Osteoblast (primary cell): ENCODE measurements at regions not wholly inside any gene's neighbourhood (a gene's known extent, or its start where the extent isn't known, plus 50 kb on each side); places are given as distances from the start of the nearest gene placed in this dataset.

Experiments
- DNase-seq: peaks from one replicate; pipeline ENCODE4 v3.0.0; 2011; ENCODE audit warnings: low spot score, mixed read lengths; ENCODE audit not compliant: insufficient read length; ENCODE audit errors: missing footprints
- H2AFZ ChIP-seq: 2 replicates; pipeline ENCODE4 v1.6.0; 2011; ENCODE audit warnings: mild to moderate bottlenecking, low read length
- H3K27ac ChIP-seq: 2 replicates; pipeline ENCODE4 v1.5.1; 2011; ENCODE audit warnings: mild to moderate bottlenecking, low read depth, low read length, moderate library complexity
- H3K27me3 ChIP-seq: 2 replicates; pipeline ENCODE4 v1.6.0; 2012; ENCODE audit warnings: mild to moderate bottlenecking, control low read depth, inconsistent platforms, low read length, moderate library complexity; ENCODE audit not compliant: insufficient read depth
- H3K36me3 ChIP-seq: 2 replicates; pipeline ENCODE4 v1.5.1; 2011; ENCODE audit warnings: mild to moderate bottlenecking, low read length, control low read depth, moderate library complexity; ENCODE audit not compliant: insufficient read depth
- H3K4me1 ChIP-seq: 2 replicates; pipeline ENCODE4 v1.5.1; 2011; ENCODE audit warnings: mild to moderate bottlenecking, low read length, control low read depth, moderate library complexity; ENCODE audit not compliant: insufficient read depth
- H3K4me2 ChIP-seq: 2 replicates; pipeline ENCODE4 v1.6.0; 2011; ENCODE audit warnings: mild to moderate bottlenecking, low read length; ENCODE audit not compliant: insufficient read depth
- H3K4me3 ChIP-seq: fragments of 200-600 bp; sonication (generic); 3 replicates; pipeline ENCODE4 v1.5.1; 2012; ENCODE audit warnings: mild to moderate bottlenecking, low read length, inconsistent platforms; ENCODE audit not compliant: insufficient read depth
- H3K79me2 ChIP-seq: 2 replicates; pipeline ENCODE4 v1.6.0; 2012; ENCODE audit warnings: mild to moderate bottlenecking, low read length, control low read depth, inconsistent platforms; ENCODE audit not compliant: insufficient read depth
- H3K9me3 ChIP-seq: 2 replicates; pipeline ENCODE4 v1.5.1; 2011; ENCODE audit warnings: low read depth, low read length, control low read depth
- H4K20me1 ChIP-seq: 2 replicates; pipeline ENCODE4 v1.6.0; 2012; ENCODE audit warnings: mild to moderate bottlenecking, low read length, control low read depth; ENCODE audit not compliant: insufficient read depth
- TF ChIP-seq, protein P1 (sequence below): IDR thresholded peaks from 2 replicates; pipeline ENCODE4 v1.5.1; 2011; ENCODE audit warnings: mild to moderate bottlenecking, low read depth, low read length, moderate library complexity; ENCODE audit errors: extremely low read depth

DNA sequence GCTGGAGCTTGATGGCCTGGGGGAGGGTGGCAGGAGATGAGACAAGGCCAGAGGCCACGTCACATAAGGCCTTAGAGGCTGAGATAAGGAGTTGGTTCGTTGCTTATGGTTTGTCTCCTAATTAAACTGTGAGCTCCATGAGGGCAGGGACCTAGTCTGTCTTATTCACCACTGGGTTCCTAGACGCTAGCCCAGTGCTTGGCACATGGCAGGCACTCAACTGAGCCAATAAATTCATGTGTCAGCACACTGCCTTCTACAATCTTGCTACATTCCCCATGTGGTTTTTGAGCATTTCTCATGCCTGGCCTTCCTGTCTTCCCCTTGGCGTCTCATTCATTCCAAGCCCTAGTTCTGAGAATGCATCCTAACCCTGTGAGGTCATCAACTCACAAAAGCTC lies 92.5 kb upstream of the MED13L start:
- Histone ChIP-seq H3K9me3 (peaks cover 4% of the 10 kb centered on the region), H4K20me1 (no peaks in the 10 kb centered on the region), H3K4me3 (no peak overlapping the region), H3K36me3 (no peaks in the 10 kb centered on the region), H3K4me1 (peaks cover 18% of the 10 kb centered on the region), H2AFZ (no peak overlapping the region), H3K79me2 (no peaks in the 10 kb centered on the region), H3K4me2 (no peak overlapping the region), H3K27me3 (no peaks in the 10 kb centered on the region), H3K27ac (peak overlapping the region; percentile 82)
- TF ChIP-seq, protein P1, sequence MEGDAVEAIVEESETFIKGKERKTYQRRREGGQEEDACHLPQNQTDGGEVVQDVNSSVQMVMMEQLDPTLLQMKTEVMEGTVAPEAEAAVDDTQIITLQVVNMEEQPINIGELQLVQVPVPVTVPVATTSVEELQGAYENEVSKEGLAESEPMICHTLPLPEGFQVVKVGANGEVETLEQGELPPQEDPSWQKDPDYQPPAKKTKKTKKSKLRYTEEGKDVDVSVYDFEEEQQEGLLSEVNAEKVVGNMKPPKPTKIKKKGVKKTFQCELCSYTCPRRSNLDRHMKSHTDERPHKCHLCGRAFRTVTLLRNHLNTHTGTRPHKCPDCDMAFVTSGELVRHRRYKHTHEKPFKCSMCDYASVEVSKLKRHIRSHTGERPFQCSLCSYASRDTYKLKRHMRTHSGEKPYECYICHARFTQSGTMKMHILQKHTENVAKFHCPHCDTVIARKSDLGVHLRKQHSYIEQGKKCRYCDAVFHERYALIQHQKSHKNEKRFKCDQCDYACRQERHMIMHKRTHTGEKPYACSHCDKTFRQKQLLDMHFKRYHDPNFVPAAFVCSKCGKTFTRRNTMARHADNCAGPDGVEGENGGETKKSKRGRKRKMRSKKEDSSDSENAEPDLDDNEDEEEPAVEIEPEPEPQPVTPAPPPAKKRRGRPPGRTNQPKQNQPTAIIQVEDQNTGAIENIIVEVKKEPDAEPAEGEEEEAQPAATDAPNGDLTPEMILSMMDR = no peak
- DNase-seq = peak; percentile 91

DNA sequence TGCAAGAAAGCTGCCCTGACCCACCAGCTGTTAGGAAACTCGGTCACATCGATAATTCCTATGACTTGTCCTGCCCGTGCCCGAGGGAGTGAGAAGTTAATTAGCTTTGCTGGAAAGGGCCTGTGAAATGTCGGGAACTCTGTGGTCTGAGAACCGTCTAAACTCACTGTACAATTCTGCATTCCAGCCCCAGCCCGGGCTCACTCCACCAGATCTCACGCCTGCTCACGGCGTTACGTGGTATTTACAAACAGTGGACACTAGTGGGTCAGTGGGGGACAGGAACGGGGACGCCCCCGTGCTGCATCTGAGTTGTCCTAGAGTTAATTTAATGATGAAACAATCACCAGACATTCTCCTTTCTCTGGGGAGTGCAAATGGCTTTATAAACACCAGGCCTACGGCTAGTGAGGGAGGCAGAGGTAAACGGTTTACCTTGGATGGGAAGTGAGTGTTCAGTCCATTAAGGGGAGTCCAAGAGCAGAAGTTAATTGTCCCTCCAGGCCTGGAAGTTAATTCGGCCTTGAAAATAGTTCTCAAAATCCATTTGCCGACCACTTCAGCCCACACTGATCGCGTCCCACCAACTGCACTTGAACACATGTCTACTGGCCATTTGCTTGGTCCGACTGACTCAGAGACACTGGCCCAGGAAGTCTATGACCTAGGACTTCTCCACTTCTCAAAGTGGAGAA lies 93.5 kb upstream of the MED13L start:
- Histone ChIP-seq H2AFZ (peak overlapping the region; percentile 75), H3K4me3 (no peak overlapping the region), H3K4me2 (no peak overlapping the region), H3K27ac (peak overlapping the region; percentile 82), H3K9me3 (peaks cover 4% of the 10 kb centered on the region), H3K4me1 (peaks cover 18% of the 10 kb centered on the region), H3K27me3 (no peaks in the 10 kb centered on the region), H3K36me3 (no peaks in the 10 kb centered on the region), H4K20me1 (no peaks in the 10 kb centered on the region), H3K79me2 (no peaks in the 10 kb centered on the region)
- no peak for DNase-seq
- TF ChIP-seq, protein P1 = no peak

DNA sequence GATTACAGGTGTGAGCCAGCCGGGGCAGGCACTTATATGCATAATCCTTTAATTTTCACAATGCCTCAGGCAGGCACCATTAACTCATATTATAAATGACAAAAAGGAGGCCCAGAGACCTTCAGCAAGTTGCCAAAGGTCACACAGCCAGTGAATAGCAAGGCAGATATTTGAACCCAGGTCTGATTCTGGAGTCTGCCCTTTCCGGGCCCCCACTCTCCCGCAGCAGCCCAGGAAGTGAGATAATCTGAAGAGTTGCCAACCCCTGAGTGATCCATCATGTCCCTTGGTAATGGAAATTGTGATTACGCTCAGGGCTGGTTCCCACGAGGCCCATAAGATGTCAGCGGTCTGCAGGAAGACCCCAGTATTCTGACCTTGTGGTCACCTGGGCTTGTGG lies 95.3 kb upstream of the MED13L start:
- H3K79me2 ChIP-seq = no peaks in the 10 kb centered on the region
- peaks cover 30% of the 10 kb centered on the region for H3K4me1 ChIP-seq
- H3K4me3 ChIP-seq = no peak overlapping the region
- TF ChIP-seq, protein P1 = no peak
- H3K27ac ChIP-seq = no peak overlapping the region
- H4K20me1 ChIP-seq = no peaks in the 10 kb centered on the region
- no peaks in the 10 kb centered on the region for H3K36me3 ChIP-seq
- DNase-seq = no peak
- H3K27me3 ChIP-seq = no peaks in the 10 kb centered on the region
- H3K9me3 ChIP-seq = peaks cover 4% of the 10 kb centered on the region
- H2AFZ ChIP-seq = no peak overlapping the region
- no peak overlapping the region for H3K4me2 ChIP-seq

DNA sequence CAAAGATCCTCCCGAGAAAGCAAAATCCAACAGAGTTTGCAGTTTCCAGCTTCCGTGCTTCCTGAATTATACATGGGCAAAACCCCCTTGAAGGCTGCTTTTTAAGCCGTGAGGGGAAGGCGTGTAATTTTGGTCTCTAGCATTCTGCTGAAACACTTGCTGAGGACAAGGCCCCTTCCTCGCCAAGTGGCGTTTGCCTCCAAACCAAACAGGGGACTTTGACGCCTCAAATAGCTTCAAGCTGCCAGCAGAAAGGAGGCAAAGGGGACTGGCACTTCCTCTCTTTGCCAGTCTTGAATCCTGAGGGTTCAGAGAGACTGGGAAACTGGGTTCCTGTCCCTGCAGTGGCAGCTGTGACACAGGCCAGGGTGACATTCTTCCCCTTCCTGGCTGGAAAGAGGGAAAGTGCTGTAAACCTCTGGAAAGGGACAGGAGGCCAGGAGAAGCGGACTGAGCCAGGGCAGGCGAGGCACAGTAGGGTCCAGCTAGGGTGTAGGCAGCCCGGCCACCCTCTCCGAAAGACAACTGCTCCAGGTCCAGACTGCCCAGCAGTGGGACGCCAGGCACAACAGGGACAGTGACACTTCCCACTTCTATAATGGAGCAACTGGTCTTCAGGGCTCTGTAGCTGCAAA lies 96.2 kb upstream of the MED13L start:
- Histone ChIP-seq H3K79me2 (no peaks in the 10 kb centered on the region), H2AFZ (peak overlapping the region; percentile 60), H3K27ac (no peak overlapping the region), H3K4me2 (no peak overlapping the region), H4K20me1 (no peaks in the 10 kb centered on the region), H3K4me3 (no peak overlapping the region), H3K4me1 (peaks cover 30% of the 10 kb centered on the region), H3K9me3 (peaks cover 4% of the 10 kb centered on the region), H3K27me3 (no peaks in the 10 kb centered on the region), H3K36me3 (no peaks in the 10 kb centered on the region)
- TF ChIP-seq, protein P1 = no peak
- DNase-seq = no peak
